OCI-LY3 (cell line): ENCODE measurements at regions not wholly inside any gene's neighbourhood (a gene's known extent, or its start where the extent isn't known, plus 50 kb on each side); places are given as distances from the start of the nearest gene placed in this dataset.

Source experiments
- H2AFZ ChIP-seq: fragments of 200-600, 300-600 bp; shearing (Covaris generic); 2 replicates; pipeline ENCODE4 v1.6.0; 2014; ENCODE audit warnings: antibody characterized with exemption, low read depth, low read length
- H3K27ac ChIP-seq: fragments of 200-600, 300-600 bp; sonication (generic); 2 replicates; pipeline ENCODE4 v1.5.1; 2014; ENCODE audit warnings: mild to moderate bottlenecking, low read length, moderate library complexity, mixed read lengths
- H3K27me3 ChIP-seq: fragments of 200-600, 300-600 bp; sonication (generic); 2 replicates; pipeline ENCODE4 v1.6.1; 2014; ENCODE audit warnings: low read depth, low read length, mixed read lengths
- H3K36me3 ChIP-seq: fragments of 200-600, 300-600 bp; sonication (generic); replicated peaks from 2 replicates; pipeline ENCODE3; 2014; ENCODE audit warnings: low read depth, low read length, mixed read lengths
- H3K4me1 ChIP-seq: fragments of 300-600, 200-600 bp; sonication (generic); 2 replicates; pipeline ENCODE4 v1.6.1; 2014; ENCODE audit warnings: low read length, mixed read lengths
- H3K4me2 ChIP-seq: fragments of 200-600, 300-600 bp; sonication (generic); 2 replicates; pipeline ENCODE4 v1.6.1; 2014; ENCODE audit warnings: low read length, mixed read lengths
- H3K4me3 ChIP-seq: fragments of 300-600, 200-600 bp; sonication (generic); 2 replicates; pipeline ENCODE4 v1.5.1; 2014; ENCODE audit warnings: antibody characterized with exemption, mild to moderate bottlenecking, low read length, moderate library complexity
- H3K79me2 ChIP-seq: fragments of 300-600, 200-600 bp; shearing (Covaris generic); 2 replicates; pipeline ENCODE4 v1.6.1; 2014; ENCODE audit warnings: mild to moderate bottlenecking, low read length, mixed read lengths
- H3K9ac ChIP-seq: fragments of 300-600, 200-600 bp; shearing (Covaris generic); 2 replicates; pipeline ENCODE4 v1.6.0; 2014; ENCODE audit warnings: mild to moderate bottlenecking, low read length, moderate library complexity
- H3K9me3 ChIP-seq: fragments of 200-600, 300-600 bp; shearing (Covaris generic); 2 replicates; pipeline ENCODE4 v1.6.1; 2014; ENCODE audit warnings: low read length, mixed read lengths; ENCODE audit not compliant: insufficient read depth
- H4K20me1 ChIP-seq: fragments of 200-600, 300-600 bp; sonication (generic); 2 replicates; pipeline ENCODE4 v1.6.1; 2016; ENCODE audit warnings: low read length, mixed read lengths; ENCODE audit not compliant: insufficient read depth
- CTCF ChIP-seq: fragments of 200-600, 300-600 bp; sonication (generic); IDR thresholded peaks from 2 replicates; pipeline ENCODE4 v1.5.1; 2014; ENCODE audit warnings: antibody characterized with exemption, low read length, low read depth
- EZH2phosphoT487 ChIP-seq: fragments of 200-600 bp; shearing (Covaris generic); IDR thresholded peaks from 2 replicates; pipeline ENCODE4 v1.6.1; 2018; ENCODE audit warnings: antibody characterized with exemption, mixed run types, low read depth

DNA sequence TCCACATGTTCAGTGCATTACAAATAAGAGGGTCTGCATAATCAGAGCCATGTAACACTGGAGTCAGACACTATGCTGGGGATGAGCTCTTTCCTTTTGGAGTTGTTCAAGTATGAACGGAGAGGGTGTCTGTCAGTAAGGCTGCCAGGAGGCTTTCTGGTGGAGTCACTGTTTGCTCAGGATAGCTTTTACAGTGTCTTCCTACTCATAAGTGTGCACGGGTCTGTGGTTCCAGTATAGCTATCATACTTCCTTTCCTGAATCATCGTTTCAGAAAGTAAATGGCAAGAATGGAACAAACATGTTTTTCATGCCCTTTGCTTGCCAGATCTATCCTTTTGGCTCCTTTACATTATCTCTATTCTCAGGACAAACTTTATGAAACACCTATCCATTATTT is 152.7 kb upstream of the CDH11 start:
- Histone ChIP-seq H4K20me1 (no peaks in the 10 kb centered on the region), H3K27me3 (no peaks in the 10 kb centered on the region), H2AFZ (no peak overlapping the region), H3K79me2 (no peaks in the 10 kb centered on the region), H3K9me3 (no peaks in the 10 kb centered on the region), H3K9ac (no peak overlapping the region), H3K36me3 (no peaks in the 10 kb centered on the region), H3K4me1 (no peaks in the 10 kb centered on the region), H3K27ac (no peak overlapping the region), H3K4me3 (no peak overlapping the region), H3K4me2 (no peak overlapping the region)
- no peak for TF ChIP-seq EZH2phosphoT487
- no peak for TF ChIP-seq CTCF

- no peak overlapping the region for H3K27ac ChIP-seq
- H3K4me3 ChIP-seq, result no peak overlapping the region
- H3K4me1 ChIP-seq, result no peaks in the 10 kb centered on the region
- no peak overlapping the region for H3K4me2 ChIP-seq
- no peak for TF ChIP-seq EZH2phosphoT487
- TF ChIP-seq CTCF, result no peak
- H3K27me3 ChIP-seq, result no peaks in the 10 kb centered on the region
- H4K20me1 ChIP-seq, result no peaks in the 10 kb centered on the region
- H3K79me2 ChIP-seq, result no peaks in the 10 kb centered on the region
- no peak overlapping the region for H2AFZ ChIP-seq
- H3K9me3 ChIP-seq, result no peaks in the 10 kb centered on the region
- H3K9ac ChIP-seq, result no peak overlapping the region
- H3K36me3 ChIP-seq, result no peaks in the 10 kb centered on the region
Measured at GRCh38 chr16:65272699-65273414, 151.0 kb upstream of the CDH11 start.

GRCh38 chr16:65271996-65272395 is 150.1 kb upstream of the CDH11 start:
- Histone ChIP-seq H3K27ac (no peak overlapping the region), H4K20me1 (no peaks in the 10 kb centered on the region), H3K9ac (no peak overlapping the region), H3K27me3 (no peaks in the 10 kb centered on the region), H3K4me3 (no peak overlapping the region), H3K4me2 (no peak overlapping the region), H3K36me3 (no peaks in the 10 kb centered on the region), H2AFZ (no peak overlapping the region), H3K79me2 (no peaks in the 10 kb centered on the region), H3K9me3 (no peaks in the 10 kb centered on the region), H3K4me1 (no peaks in the 10 kb centered on the region)
- TF ChIP-seq EZH2phosphoT487 (no peak), CTCF (no peak)

DNA sequence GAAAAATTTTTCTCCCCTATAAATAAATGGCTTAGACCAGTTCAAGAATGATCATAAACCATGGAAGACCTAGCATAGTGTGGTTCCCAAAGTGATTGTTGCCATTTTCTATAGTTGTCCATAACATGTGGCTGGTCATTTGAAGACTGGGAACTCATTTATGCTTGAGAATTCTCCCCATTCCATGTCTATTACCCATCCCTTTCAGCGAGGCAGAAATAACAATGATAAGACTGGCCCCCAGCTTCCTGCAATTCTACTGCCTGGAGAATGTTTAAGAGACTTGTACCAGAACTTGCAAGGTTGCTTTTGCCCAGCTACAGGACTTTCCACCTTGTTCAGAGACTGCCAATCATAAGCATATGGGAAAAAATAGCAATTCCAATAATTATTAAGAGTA is 146.5 kb upstream of the CDH11 start:
- H3K9ac ChIP-seq, result no peak overlapping the region
- H3K4me3 ChIP-seq, result no peak overlapping the region
- no peaks in the 10 kb centered on the region for H3K36me3 ChIP-seq
- H3K4me2 ChIP-seq, result no peak overlapping the region
- no peaks in the 10 kb centered on the region for H3K9me3 ChIP-seq
- H2AFZ ChIP-seq, result no peak overlapping the region
- no peak for TF ChIP-seq EZH2phosphoT487
- no peak for TF ChIP-seq CTCF
- H3K4me1 ChIP-seq, result no peaks in the 10 kb centered on the region
- H3K79me2 ChIP-seq, result no peaks in the 10 kb centered on the region
- H3K27ac ChIP-seq, result no peak overlapping the region
- H4K20me1 ChIP-seq, result no peaks in the 10 kb centered on the region
- no peaks in the 10 kb centered on the region for H3K27me3 ChIP-seq
